ENCODE measurements at regions not wholly inside any gene's neighbourhood (a gene's known extent, or its start where the extent isn't known, plus 50 kb on each side); places are given as distances from the start of the nearest gene placed in this dataset.

DNA sequence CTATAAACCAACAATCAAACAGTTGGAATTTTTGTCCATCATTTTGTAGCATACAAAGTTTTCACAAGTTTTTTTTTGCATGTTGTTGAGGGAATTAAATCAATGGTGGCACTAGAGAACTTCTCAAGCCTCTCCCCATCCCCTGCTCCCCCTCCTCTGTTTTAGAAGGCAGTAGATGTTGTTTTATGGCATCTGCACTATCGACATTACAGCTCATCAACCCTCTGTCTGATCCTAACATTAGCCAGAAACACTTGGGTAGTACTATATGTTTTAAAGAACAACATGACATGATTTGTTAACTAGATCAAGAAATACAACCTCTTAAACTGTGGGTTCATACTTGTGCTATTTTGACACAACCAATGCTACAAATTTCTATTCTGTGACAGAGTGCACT lies 306.5 kb upstream of the NR5A2 start:
- TF ChIP-seq, protein P1, sequence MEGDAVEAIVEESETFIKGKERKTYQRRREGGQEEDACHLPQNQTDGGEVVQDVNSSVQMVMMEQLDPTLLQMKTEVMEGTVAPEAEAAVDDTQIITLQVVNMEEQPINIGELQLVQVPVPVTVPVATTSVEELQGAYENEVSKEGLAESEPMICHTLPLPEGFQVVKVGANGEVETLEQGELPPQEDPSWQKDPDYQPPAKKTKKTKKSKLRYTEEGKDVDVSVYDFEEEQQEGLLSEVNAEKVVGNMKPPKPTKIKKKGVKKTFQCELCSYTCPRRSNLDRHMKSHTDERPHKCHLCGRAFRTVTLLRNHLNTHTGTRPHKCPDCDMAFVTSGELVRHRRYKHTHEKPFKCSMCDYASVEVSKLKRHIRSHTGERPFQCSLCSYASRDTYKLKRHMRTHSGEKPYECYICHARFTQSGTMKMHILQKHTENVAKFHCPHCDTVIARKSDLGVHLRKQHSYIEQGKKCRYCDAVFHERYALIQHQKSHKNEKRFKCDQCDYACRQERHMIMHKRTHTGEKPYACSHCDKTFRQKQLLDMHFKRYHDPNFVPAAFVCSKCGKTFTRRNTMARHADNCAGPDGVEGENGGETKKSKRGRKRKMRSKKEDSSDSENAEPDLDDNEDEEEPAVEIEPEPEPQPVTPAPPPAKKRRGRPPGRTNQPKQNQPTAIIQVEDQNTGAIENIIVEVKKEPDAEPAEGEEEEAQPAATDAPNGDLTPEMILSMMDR (IDR thresholded peaks at IDR 0.05; ENCODE audit: insufficient read depth, low read depth, low read length) = no peak
- Histone ChIP-seq H3K79me2 (ENCODE audit: insufficient read depth, low read length) (no peaks in the 10 kb centered on the region), H4K20me1 (ENCODE audit: insufficient read depth, low read length) (no peaks in the 10 kb centered on the region), H3K4me3 (ENCODE audit: insufficient read depth, low read depth, low read length) (no peak overlapping the region), H3K9me3 (ENCODE audit: insufficient read depth, low read depth, low read length) (no peaks in the 10 kb centered on the region), H3K27me3 (ENCODE audit: insufficient read depth, low read length) (no peaks in the 10 kb centered on the region), H2AFZ (ENCODE audit: low read depth, low read length) (no peak overlapping the region), H3K4me2 (ENCODE audit: low read length) (no peak overlapping the region), H3K4me1 (ENCODE audit: insufficient read depth, low read length) (no peaks in the 10 kb centered on the region), H3K36me3 (ENCODE audit: insufficient read depth, low read length) (no peaks in the 10 kb centered on the region), H3K27ac (ENCODE audit: low read depth, low read length) (no peak overlapping the region), H3K9ac (ENCODE audit: low read length) (no peak overlapping the region)
- FAIRE-seq = peak; percentile 39
- H3K4me1 Mint-ChIP-seq (ENCODE audit: low read depth, unreplicated experiment) = no peaks in the 10 kb centered on the region
- H3K4me3 Mint-ChIP-seq (ENCODE audit: unreplicated experiment) = no peak overlapping the region
- no peaks in the 10 kb centered on the region for H3K36me3 Mint-ChIP-seq (ENCODE audit: low read depth, unreplicated experiment)
- no peak for DNase-seq (ENCODE audit: low read depth)
- H3K27me3 Mint-ChIP-seq (ENCODE audit: low read depth, unreplicated experiment) = no peaks in the 10 kb centered on the region
- H3K9me3 Mint-ChIP-seq (ENCODE audit: unreplicated experiment) = no peaks in the 10 kb centered on the region
- H3K27ac Mint-ChIP-seq (ENCODE audit: unreplicated experiment) = no peak overlapping the region

- peak; percentile 14 for DNase-seq (ENCODE audit: low read depth)
Observed at GRCh38 chr1:199723250-199723956, 304.1 kb upstream of the NR5A2 start.

DNA sequence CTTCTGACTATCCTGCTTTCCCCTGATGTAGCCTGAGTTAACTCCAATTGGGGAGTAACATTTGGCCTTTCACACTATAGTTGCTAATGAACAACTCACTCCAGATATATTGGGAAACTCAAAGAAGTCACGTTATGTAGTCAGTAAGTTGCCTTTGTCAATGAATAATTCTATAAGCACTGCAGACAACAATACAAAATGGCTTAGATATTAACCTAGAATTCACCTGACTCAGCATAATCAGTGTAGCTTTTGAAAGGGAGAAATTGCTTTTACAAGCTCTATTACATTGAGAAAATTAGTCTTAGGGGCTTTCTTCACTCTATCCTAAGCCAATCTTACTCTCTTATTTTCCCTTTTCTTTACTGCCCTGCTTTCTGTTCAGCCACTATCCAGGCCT lies 303.5 kb upstream of the NR5A2 start:
- Histone ChIP-seq H3K4me1 (ENCODE audit: insufficient read depth, low read length) (no peaks in the 10 kb centered on the region), H2AFZ (ENCODE audit: low read depth, low read length) (no peak overlapping the region), H3K4me2 (ENCODE audit: low read length) (no peak overlapping the region), H3K9me3 (ENCODE audit: insufficient read depth, low read depth, low read length) (no peaks in the 10 kb centered on the region), H3K9ac (ENCODE audit: low read length) (no peak overlapping the region), H3K36me3 (ENCODE audit: insufficient read depth, low read length) (no peaks in the 10 kb centered on the region), H3K79me2 (ENCODE audit: insufficient read depth, low read length) (no peaks in the 10 kb centered on the region), H4K20me1 (ENCODE audit: insufficient read depth, low read length) (no peaks in the 10 kb centered on the region), H3K4me3 (ENCODE audit: insufficient read depth, low read depth, low read length) (no peak overlapping the region), H3K27me3 (ENCODE audit: insufficient read depth, low read length) (no peaks in the 10 kb centered on the region), H3K27ac (ENCODE audit: low read depth, low read length) (no peak overlapping the region)
- Mint-ChIP-seq H3K4me1 (ENCODE audit: low read depth, unreplicated experiment) (no peaks in the 10 kb centered on the region), H3K27ac (ENCODE audit: unreplicated experiment) (no peak overlapping the region), H3K36me3 (ENCODE audit: low read depth, unreplicated experiment) (no peaks in the 10 kb centered on the region), H3K4me3 (ENCODE audit: unreplicated experiment) (no peak overlapping the region), H3K27me3 (ENCODE audit: low read depth, unreplicated experiment) (no peaks in the 10 kb centered on the region), H3K9me3 (ENCODE audit: unreplicated experiment) (no peaks in the 10 kb centered on the region)
- TF ChIP-seq, protein P1 (IDR thresholded peaks at IDR 0.05; ENCODE audit: insufficient read depth, low read depth, low read length) = no peak
- TF ChIP-seq EZH2 (IDR thresholded peaks at IDR 0.05; ENCODE audit: insufficient read depth, low read length) = no peak
- DNase-seq (ENCODE audit: low read depth) (no peak), FAIRE-seq (no peak)

More at GRCh38 chr1:199723250-199723956, 304.1 kb upstream of the NR5A2 start:
- Histone ChIP-seq H3K4me2 (ENCODE audit: low read length) (no peak overlapping the region), H3K4me1 (ENCODE audit: insufficient read depth, low read length) (no peaks in the 10 kb centered on the region), H3K9me3 (ENCODE audit: insufficient read depth, low read depth, low read length) (no peaks in the 10 kb centered on the region), H3K9ac (ENCODE audit: low read length) (no peak overlapping the region), H2AFZ (ENCODE audit: low read depth, low read length) (no peak overlapping the region), H3K27me3 (ENCODE audit: insufficient read depth, low read length) (no peaks in the 10 kb centered on the region), H3K79me2 (ENCODE audit: insufficient read depth, low read length) (no peaks in the 10 kb centered on the region), H3K4me3 (ENCODE audit: insufficient read depth, low read depth, low read length) (no peak overlapping the region), H3K27ac (ENCODE audit: low read depth, low read length) (no peak overlapping the region), H4K20me1 (ENCODE audit: insufficient read depth, low read length) (no peaks in the 10 kb centered on the region), H3K36me3 (ENCODE audit: insufficient read depth, low read length) (no peaks in the 10 kb centered on the region)
- no peak for FAIRE-seq
- Mint-ChIP-seq H3K4me3 (ENCODE audit: unreplicated experiment) (no peak overlapping the region), H3K27me3 (ENCODE audit: low read depth, unreplicated experiment) (no peaks in the 10 kb centered on the region), H3K36me3 (ENCODE audit: low read depth, unreplicated experiment) (no peaks in the 10 kb centered on the region), H3K4me1 (ENCODE audit: low read depth, unreplicated experiment) (no peaks in the 10 kb centered on the region), H3K9me3 (ENCODE audit: unreplicated experiment) (no peaks in the 10 kb centered on the region), H3K27ac (ENCODE audit: unreplicated experiment) (no peak overlapping the region)
- TF ChIP-seq, protein P1 (IDR thresholded peaks at IDR 0.05; ENCODE audit: insufficient read depth, low read depth, low read length) = no peak
- no peak for TF ChIP-seq EZH2 (IDR thresholded peaks at IDR 0.05; ENCODE audit: insufficient read depth, low read length)

Measured in astrocyte (in vitro differentiated cells and primary cell).